Neutrophil (primary cell): ENCODE measurements at regions not wholly inside any gene's neighbourhood (a gene's known extent, or its start where the extent isn't known, plus 50 kb on each side); places are given as distances from the start of the nearest gene placed in this dataset.
"Not testable (repeated sequence)": the region's sequence is repeated elsewhere in the genome, so short reads cannot be mapped to it uniquely, and the experiment has no call there.

Experiments used
- H3K27ac ChIP-seq: fragments of 200-600 bp; sonication (generic); 2 replicates; pipeline ENCODE4 v1.5.1; 2016; ENCODE audit warnings: mild to moderate bottlenecking, moderate library complexity
- H3K27me3 ChIP-seq: fragments of 200-600 bp; sonication (generic); 2 replicates; pipeline ENCODE4 v1.6.0; 2016; ENCODE audit warnings: mild to moderate bottlenecking
- H3K36me3 ChIP-seq: fragments of 200-600 bp; sonication (generic); 2 replicates; pipeline ENCODE4 v1.5.1; 2017
- H3K4me1 ChIP-seq, 2 experiments: fragments of 200-600 bp in 1 of 2; sonication (generic) in 1 of 2; 1 replicate in 1 of 2; 2 replicates in 1 of 2; pipeline versions ENCODE4 v1.5.1 to v1.6.1; 2013 to 2016; ENCODE audit warnings: low read depth in 1 of 2, low read length in 1 of 2, mild to moderate bottlenecking in 1 of 2, moderate library complexity in 1 of 2; ENCODE audit not compliant: control insufficient read depth in 1 of 2, insufficient read depth in 1 of 2
- H3K4me3 ChIP-seq, 2 experiments: fragments of 200-600 bp in 1 of 2; sonication (generic) in 1 of 2; 1 replicate in 1 of 2; 2 replicates in 1 of 2; pipeline ENCODE4 v1.5.1; 2013 to 2016; ENCODE audit warnings: low read depth in 1 of 2, low read length in 1 of 2, mild to moderate bottlenecking in 1 of 2, moderate library complexity in 1 of 2
- H3K9me3 ChIP-seq: fragments of 200-600 bp; sonication (generic); 2 replicates; pipeline ENCODE4 v1.5.1; 2016
- CTCF ChIP-seq: fragments of 200-600 bp; sonication (generic); IDR thresholded peaks from 2 replicates; pipeline ENCODE4 v1.5.1; 2016; ENCODE audit warnings: antibody characterized with exemption

- Histone ChIP-seq H3K4me3 (no peak overlapping the region), H3K36me3 (no peaks in the 10 kb centered on the region), H3K27ac (no peak overlapping the region), H3K9me3 (no peaks in the 10 kb centered on the region), H3K4me1 (no peaks in the 10 kb centered on the region), H3K27me3 (no peaks in the 10 kb centered on the region)
- TF ChIP-seq CTCF, result no peak
Measured at GRCh38 chr3:118536764-118537163, 497.9 kb downstream of the IGSF11 start.

GRCh38 chr3:118537454-118537853 is 497.2 kb downstream of the IGSF11 start:
- no peak overlapping the region for H3K4me3 ChIP-seq
- TF ChIP-seq CTCF, result no peak
- H3K9me3 ChIP-seq, result no peaks in the 10 kb centered on the region
- no peaks in the 10 kb centered on the region for H3K36me3 ChIP-seq
- no peak overlapping the region for H3K27ac ChIP-seq
- H3K4me1 ChIP-seq, result no peaks in the 10 kb centered on the region
- H3K27me3 ChIP-seq, result no peaks in the 10 kb centered on the region

GRCh38 chr3:118538187-118538586 is 496.5 kb downstream of the IGSF11 start:
- no peaks in the 10 kb centered on the region for H3K36me3 ChIP-seq
- no peak for TF ChIP-seq CTCF

GRCh38 chr3:118539820-118540447 is 494.7 kb downstream of the IGSF11 start:
- H3K36me3 ChIP-seq, H3K27ac ChIP-seq, H3K27me3 ChIP-seq, H3K4me1 ChIP-seq, H3K4me3 ChIP-seq, H3K9me3 ChIP-seq: not testable (repeated sequence)

More at GRCh38 chr3:118538187-118538586, 496.5 kb downstream of the IGSF11 start:
- H3K27ac ChIP-seq, result no peak overlapping the region
- H3K27me3 ChIP-seq, result no peaks in the 10 kb centered on the region
- no peaks in the 10 kb centered on the region for H3K4me1 ChIP-seq
- H3K4me3 ChIP-seq, result no peak overlapping the region
- no peaks in the 10 kb centered on the region for H3K9me3 ChIP-seq

GRCh38 chr3:118540448-118540821 is 494.2 kb downstream of the IGSF11 start:
- H3K9me3 ChIP-seq, H3K4me1 ChIP-seq, H3K27me3 ChIP-seq, H3K27ac ChIP-seq, H3K4me3 ChIP-seq, H3K36me3 ChIP-seq: not testable (repeated sequence)

GRCh38 chr3:118540826-118541225 is 493.8 kb downstream of the IGSF11 start:
- no peak overlapping the region for H3K27ac ChIP-seq
- no peaks in the 10 kb centered on the region for H3K4me1 ChIP-seq
- H3K9me3 ChIP-seq, result no peaks in the 10 kb centered on the region

More at GRCh38 chr3:118540826-118541225, 493.8 kb downstream of the IGSF11 start:
- H3K27me3 ChIP-seq, result no peaks in the 10 kb centered on the region
- H3K36me3 ChIP-seq, result no peaks in the 10 kb centered on the region
- TF ChIP-seq CTCF, result no peak
- H3K4me3 ChIP-seq, result no peak overlapping the region
